K562 (cell line): ENCODE measurements at regions not wholly inside any gene's neighbourhood (a gene's known extent, or its start where the extent isn't known, plus 50 kb on each side); places are given as distances from the start of the nearest gene placed in this dataset.

Experiments used
- DDX20 ChIP-seq: fragments of 450-650 bp; IDR thresholded peaks from 2 replicates; pipeline ENCODE4 v1.6.1; 2016; ENCODE audit warnings: missing genetic modification characterization, low read depth, mild to moderate bottlenecking, missing compliant biosample characterization, moderate library complexity
- HDGF ChIP-seq: fragments of 450-650 bp; IDR thresholded peaks from 2 replicates; pipeline ENCODE4 v1.6.1; 2016
- HLTF ChIP-seq: fragments of 450-650 bp; IDR thresholded peaks from 2 replicates; pipeline ENCODE4 v1.6.1; 2016
- NFYB ChIP-seq: IDR thresholded peaks from 2 replicates; pipeline ENCODE4 v1.6.1; 2011; ENCODE audit warnings: mild to moderate bottlenecking, moderate library complexity; ENCODE audit not compliant: insufficient read length; ENCODE audit errors: extremely low read depth
- POLR3A ChIP-seq: IDR thresholded peaks from 2 replicates; pipeline ENCODE4 v1.6.1; 2011; ENCODE audit warnings: borderline replicate concordance, mild to moderate bottlenecking, moderate library complexity; ENCODE audit not compliant: insufficient read length, insufficient read depth; ENCODE audit errors: extremely low read depth
- RBM25 ChIP-seq: fragments of 200-400 bp; formaldehyde crosslinking; IDR thresholded peaks from 2 replicates; pipeline ENCODE4 v1.6.1; 2018; ENCODE audit warnings: low read length, low read depth, moderate library complexity; ENCODE audit not compliant: severe bottlenecking
- ZBTB17 ChIP-seq: fragments of 450-650 bp; formaldehyde crosslinking; IDR thresholded peaks from 2 replicates; pipeline ENCODE4 v1.4.0; 2020; ENCODE audit warnings: mild to moderate bottlenecking
- TF ChIP-seq, protein P1 (sequence below): sonication (generic); formaldehyde crosslinking; IDR thresholded peaks from 2 replicates; pipeline ENCODE4 v1.8.0; 2022; ENCODE audit warnings: mild to moderate bottlenecking, missing genetic modification reagents
- TF ChIP-seq, protein P2 (sequence below): fragments of 450-650 bp; IDR thresholded peaks from 2 replicates; pipeline ENCODE4 v1.6.1; 2014; ENCODE audit warnings: low read depth, mild to moderate bottlenecking, moderate library complexity, borderline replicate concordance

DNA sequence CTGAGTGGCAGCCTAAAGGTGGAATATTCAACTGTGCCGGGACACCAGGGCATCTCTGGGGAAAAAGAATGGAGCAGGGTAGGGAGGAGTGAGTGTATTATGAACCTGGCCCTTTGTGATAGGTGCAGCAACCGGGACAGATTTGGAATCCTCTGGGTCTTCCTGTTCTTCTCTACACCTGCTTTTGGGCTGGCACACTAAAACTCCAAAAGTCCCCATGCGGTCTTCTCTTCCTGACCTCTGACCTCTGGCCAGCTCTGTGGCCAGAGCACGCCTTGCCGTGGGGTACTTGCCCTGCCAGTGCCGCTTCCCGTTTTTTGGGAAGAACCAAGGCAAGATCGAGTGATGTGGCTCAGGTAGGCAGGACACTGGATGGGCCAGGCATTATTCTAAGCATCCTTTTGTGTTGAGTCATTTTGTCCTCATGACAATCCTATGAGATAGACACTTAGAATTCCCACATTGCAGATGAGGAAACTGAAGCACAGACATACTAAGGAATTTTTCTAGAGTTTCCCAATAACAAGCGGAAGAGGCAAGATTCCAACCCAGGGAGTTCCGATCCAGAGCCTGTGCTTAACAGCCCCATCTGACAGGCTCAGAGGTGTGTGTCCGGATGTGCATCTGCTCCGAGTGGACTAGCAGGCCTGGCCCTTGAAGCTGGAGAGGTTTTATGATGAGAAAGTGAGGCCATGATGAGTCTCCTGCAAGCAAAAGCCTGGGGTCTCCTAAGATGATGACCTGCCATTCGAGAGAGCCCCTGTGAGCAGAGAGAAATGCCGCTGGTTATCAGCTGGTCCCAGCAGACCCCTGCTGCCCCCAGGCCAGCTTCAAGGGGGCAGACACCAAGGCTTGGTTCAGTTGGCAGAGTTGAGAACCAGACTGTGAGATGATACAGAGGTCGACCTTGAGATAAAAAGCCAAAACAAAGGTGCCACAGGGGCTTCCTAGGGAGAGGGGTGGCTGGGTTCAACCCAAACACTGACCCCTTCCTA is 67.9 kb upstream of the ESRRB start (continued):
- no peak for TF ChIP-seq RBM25
- no peak for TF ChIP-seq HDGF
- TF ChIP-seq HLTF = no peak
- TF ChIP-seq POLR3A = no peak
- no peak for TF ChIP-seq NFYB
- no peak for TF ChIP-seq ZBTB17 (CRISPR knock-in tag)
- TF ChIP-seq, protein P1, sequence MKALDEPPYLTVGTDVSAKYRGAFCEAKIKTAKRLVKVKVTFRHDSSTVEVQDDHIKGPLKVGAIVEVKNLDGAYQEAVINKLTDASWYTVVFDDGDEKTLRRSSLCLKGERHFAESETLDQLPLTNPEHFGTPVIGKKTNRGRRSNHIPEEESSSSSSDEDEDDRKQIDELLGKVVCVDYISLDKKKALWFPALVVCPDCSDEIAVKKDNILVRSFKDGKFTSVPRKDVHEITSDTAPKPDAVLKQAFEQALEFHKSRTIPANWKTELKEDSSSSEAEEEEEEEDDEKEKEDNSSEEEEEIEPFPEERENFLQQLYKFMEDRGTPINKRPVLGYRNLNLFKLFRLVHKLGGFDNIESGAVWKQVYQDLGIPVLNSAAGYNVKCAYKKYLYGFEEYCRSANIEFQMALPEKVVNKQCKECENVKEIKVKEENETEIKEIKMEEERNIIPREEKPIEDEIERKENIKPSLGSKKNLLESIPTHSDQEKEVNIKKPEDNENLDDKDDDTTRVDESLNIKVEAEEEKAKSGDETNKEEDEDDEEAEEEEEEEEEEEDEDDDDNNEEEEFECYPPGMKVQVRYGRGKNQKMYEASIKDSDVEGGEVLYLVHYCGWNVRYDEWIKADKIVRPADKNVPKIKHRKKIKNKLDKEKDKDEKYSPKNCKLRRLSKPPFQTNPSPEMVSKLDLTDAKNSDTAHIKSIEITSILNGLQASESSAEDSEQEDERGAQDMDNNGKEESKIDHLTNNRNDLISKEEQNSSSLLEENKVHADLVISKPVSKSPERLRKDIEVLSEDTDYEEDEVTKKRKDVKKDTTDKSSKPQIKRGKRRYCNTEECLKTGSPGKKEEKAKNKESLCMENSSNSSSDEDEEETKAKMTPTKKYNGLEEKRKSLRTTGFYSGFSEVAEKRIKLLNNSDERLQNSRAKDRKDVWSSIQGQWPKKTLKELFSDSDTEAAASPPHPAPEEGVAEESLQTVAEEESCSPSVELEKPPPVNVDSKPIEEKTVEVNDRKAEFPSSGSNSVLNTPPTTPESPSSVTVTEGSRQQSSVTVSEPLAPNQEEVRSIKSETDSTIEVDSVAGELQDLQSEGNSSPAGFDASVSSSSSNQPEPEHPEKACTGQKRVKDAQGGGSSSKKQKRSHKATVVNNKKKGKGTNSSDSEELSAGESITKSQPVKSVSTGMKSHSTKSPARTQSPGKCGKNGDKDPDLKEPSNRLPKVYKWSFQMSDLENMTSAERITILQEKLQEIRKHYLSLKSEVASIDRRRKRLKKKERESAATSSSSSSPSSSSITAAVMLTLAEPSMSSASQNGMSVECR (CRISPR knock-in tag) = no peak
- TF ChIP-seq DDX20 (tag) = no peak
- TF ChIP-seq, protein P2, sequence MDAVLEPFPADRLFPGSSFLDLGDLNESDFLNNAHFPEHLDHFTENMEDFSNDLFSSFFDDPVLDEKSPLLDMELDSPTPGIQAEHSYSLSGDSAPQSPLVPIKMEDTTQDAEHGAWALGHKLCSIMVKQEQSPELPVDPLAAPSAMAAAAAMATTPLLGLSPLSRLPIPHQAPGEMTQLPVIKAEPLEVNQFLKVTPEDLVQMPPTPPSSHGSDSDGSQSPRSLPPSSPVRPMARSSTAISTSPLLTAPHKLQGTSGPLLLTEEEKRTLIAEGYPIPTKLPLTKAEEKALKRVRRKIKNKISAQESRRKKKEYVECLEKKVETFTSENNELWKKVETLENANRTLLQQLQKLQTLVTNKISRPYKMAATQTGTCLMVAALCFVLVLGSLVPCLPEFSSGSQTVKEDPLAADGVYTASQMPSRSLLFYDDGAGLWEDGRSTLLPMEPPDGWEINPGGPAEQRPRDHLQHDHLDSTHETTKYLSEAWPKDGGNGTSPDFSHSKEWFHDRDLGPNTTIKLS = no peak
